Stomach (tissue), 8 donors: ENCODE measurements at regions not wholly inside any gene's neighbourhood (a gene's known extent, or its start where the extent isn't known, plus 50 kb on each side); places are given as distances from the start of the nearest gene placed in this dataset.

Source experiments
- DNase-seq, 2 donors: peaks; one replicate each; pipeline versions ENCODE4 v3.0.0 to v3.0.0-alpha.2; 2013 to 2019
- H3K27ac ChIP-seq, 5 donors: fragments of 200-600 bp in 4 of 5; sonication (generic) in 4 of 5; one replicate each; pipeline ENCODE4 v1.5.1; 2013 to 2019; ENCODE audit warnings: mild to moderate bottlenecking in 1 of 5, moderate library complexity in 1 of 5
- H3K27me3 ChIP-seq, 3 donors: fragments of 200-600 bp; sonication (generic); one replicate each; pipeline ENCODE4 v1.5.1; 2017 to 2019; ENCODE audit warnings: mixed run types in 1 of 3
- H3K36me3 ChIP-seq, 4 donors: fragments of 200-600 bp; sonication (generic); 1 replicate in 3 of 4; 2 replicates in 1 of 4; pipeline ENCODE4 v1.5.1; 2016 to 2019
- H3K4me1 ChIP-seq, 4 donors: fragments of 200-600 bp; sonication (generic); one replicate each; pipeline ENCODE4 v1.5.1; 2016 to 2019
- H3K4me3 ChIP-seq, 4 donors: fragments of 200-600 bp; sonication (generic) in 3 of 4; one replicate each; pipeline ENCODE4 v1.5.1; 2016 to 2019; ENCODE audit warnings: mild to moderate bottlenecking in 1 of 4
- H3K9me3 ChIP-seq, 4 donors: fragments of 200-600 bp; sonication (generic); one replicate each; pipeline ENCODE4 v1.5.1; 2016 to 2019
- EP300 ChIP-seq: sonication (generic); formaldehyde crosslinking; IDR thresholded peaks from one replicate; pipeline ENCODE4 v1.6.1; 2017; ENCODE audit warnings: antibody characterized with exemption
- POLR2A ChIP-seq, 4 donors: fragments of 450-650 bp; IDR thresholded peaks; one replicate each; pipeline ENCODE4 v1.6.1; 2016; ENCODE audit warnings: antibody characterized with exemption in 4 of 4, control low read depth in 2 of 4, mild to moderate bottlenecking in 1 of 4, moderate library complexity in 1 of 4
- POLR2AphosphoS5 ChIP-seq, 3 donors: sonication (generic); formaldehyde crosslinking; IDR thresholded peaks; one replicate each; pipeline ENCODE4 v1.6.1; 2016; ENCODE audit warnings: antibody characterized with exemption in 3 of 3
- WGBS, 5 donors: extraction: QIAGEN DNeasy Blood & Tissue Kit in 3 of 5; methylation state at CpG; one replicate each; pipeline versions ENCODE4 v1.1.5 to v1.1.7; 2013 to 2018; 5-methylcytosine and 5-hydroxymethylcytosine counted together
- intact Hi-C: fragments of 100-400 bp; cut with DNase I; formaldehyde crosslinking; loops from one replicate; pipeline ENCODE4 v1.15.1; 2023; ENCODE audit warnings: low total_unique reads
- TF ChIP-seq, protein P1 (sequence below), 7 experiments: fragments of 450-650 bp in 4 of 7; fragments of 200-600 bp in 3 of 7; sonication (generic) in 3 of 7; IDR thresholded peaks; one replicate each; pipeline ENCODE4 v1.5.1; 2016 to 2019; ENCODE audit warnings: antibody characterized with exemption in 7 of 7, control low read depth in 2 of 7, mild to moderate bottlenecking in 1 of 7
- donor health status: healthy with polysubstance abuse.
- donor health status: Bipolar disorder and iron deficiency.
- donor health status: healthy.

DNA sequence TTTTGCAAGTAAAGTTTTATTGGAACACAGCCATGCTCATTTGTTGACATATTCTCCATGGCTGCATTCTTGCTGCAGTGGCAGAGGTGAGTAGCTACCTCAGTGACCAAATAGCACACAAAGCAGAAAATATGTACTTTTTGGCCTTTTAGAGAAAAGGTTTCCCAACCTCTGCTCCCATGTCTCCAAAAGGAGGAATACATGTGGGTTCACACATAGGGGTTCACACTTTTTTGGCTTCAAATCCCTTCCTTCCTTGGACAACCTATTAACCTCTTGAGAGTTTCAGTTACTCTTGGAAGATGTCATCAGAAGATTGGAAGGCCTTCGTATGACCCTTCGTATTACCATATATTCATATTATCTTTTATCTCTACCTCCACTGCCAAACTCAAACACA, 285.1 kb upstream of the TUT7 start:
- WGBS, 5 donors: 72 to 88% (median 83%) methylated on average over 2 of the region's 2 CpGs

DNA sequence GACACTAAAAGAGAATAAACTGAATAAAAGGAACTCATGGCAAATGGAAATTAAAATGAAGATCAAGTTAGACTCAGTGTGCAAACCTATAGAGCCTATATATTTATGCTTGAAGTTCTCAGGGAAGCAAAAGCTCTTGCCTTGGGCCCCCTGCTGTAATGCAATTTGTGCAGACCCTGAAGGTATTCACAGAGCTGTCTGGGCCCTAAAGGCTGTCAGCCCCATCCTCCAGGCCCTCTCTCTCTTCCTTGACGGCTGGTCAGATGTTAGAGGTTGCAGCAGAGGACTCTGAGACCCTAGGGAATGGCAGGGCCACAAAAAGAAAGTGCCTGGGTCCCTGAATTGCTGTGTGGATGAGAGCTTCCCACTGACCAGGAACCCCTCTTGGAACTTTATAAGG, 283.9 kb upstream of the TUT7 start:
- Histone ChIP-seq H3K9me3 (no peaks in the 10 kb centered on the region), H3K4me3 (no peak overlapping the region), H3K36me3 (no peaks in the 10 kb centered on the region), H3K27me3 (no peaks in the 10 kb centered on the region), H3K4me1 (peaks cover 0 to 15% (median 11%) of the 10 kb centered on the region in 4 donors), H3K27ac (no peak overlapping the region)
- no peak for TF ChIP-seq POLR2A (IDR thresholded peaks at IDR 0.05)
- TF ChIP-seq, protein P1, sequence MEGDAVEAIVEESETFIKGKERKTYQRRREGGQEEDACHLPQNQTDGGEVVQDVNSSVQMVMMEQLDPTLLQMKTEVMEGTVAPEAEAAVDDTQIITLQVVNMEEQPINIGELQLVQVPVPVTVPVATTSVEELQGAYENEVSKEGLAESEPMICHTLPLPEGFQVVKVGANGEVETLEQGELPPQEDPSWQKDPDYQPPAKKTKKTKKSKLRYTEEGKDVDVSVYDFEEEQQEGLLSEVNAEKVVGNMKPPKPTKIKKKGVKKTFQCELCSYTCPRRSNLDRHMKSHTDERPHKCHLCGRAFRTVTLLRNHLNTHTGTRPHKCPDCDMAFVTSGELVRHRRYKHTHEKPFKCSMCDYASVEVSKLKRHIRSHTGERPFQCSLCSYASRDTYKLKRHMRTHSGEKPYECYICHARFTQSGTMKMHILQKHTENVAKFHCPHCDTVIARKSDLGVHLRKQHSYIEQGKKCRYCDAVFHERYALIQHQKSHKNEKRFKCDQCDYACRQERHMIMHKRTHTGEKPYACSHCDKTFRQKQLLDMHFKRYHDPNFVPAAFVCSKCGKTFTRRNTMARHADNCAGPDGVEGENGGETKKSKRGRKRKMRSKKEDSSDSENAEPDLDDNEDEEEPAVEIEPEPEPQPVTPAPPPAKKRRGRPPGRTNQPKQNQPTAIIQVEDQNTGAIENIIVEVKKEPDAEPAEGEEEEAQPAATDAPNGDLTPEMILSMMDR (IDR thresholded peaks at IDR 0.05): no peak
- TF ChIP-seq EP300: no peak
- TF ChIP-seq POLR2AphosphoS5 (IDR thresholded peaks at IDR 0.05): no peak
- intact Hi-C loops: no loop called here
- no peak for DNase-seq
- WGBS, 5 donors: 92 to 100% (median 100%) methylated on average over 1 of the region's 1 CpG

More for the DNA sequence above, 285.1 kb upstream of the TUT7 start:
- Histone ChIP-seq H3K36me3 (no peaks in the 10 kb centered on the region), H3K9me3 (no peaks in the 10 kb centered on the region), H3K4me3 (no peak overlapping the region), H3K27ac (no peak overlapping the region), H3K27me3 (no peaks in the 10 kb centered on the region), H3K4me1 (peaks cover 0 to 15% (median 11%) of the 10 kb centered on the region in 4 donors)
- TF ChIP-seq POLR2A (IDR thresholded peaks at IDR 0.05) (no peak), EP300 (no peak), POLR2AphosphoS5 (IDR thresholded peaks at IDR 0.05) (no peak)
- TF ChIP-seq, protein P1 (IDR thresholded peaks at IDR 0.05): no peak
- intact Hi-C loops: no loop called here
- no peak for DNase-seq

DNA sequence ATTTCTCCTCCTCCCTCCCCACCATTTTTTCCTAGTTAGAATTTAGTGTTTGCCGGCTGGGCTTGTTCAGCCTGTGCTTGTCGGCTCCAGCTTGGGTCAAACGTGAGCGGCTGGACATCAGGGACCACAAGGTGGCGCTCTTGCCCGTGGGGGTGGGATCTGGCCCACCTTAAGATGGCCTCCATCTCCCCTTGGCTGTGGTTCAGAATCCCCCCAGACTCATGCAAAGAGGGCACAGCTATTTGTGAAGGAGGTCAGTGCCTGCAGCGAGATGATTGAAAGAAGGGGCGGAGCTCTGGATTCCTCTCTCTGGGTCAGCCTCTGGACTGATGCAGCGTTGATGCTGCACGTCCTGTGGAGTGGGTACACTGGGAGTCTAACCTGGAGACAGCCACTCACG, 283.3 kb upstream of the TUT7 start:
- DNase-seq: peak; percentile 27 to 82
- Histone ChIP-seq H3K27me3 (no peaks in the 10 kb centered on the region), H3K9me3 (no peaks in the 10 kb centered on the region), H3K4me3 (no peak overlapping the region), H3K4me1 (peaks cover 0 to 15% (median 11%) of the 10 kb centered on the region in 4 donors), H3K36me3 (no peaks in the 10 kb centered on the region), H3K27ac (no peak overlapping the region)
- TF ChIP-seq POLR2A (IDR thresholded peaks at IDR 0.05): no peak
- TF ChIP-seq, protein P1 (IDR thresholded peaks at IDR 0.05): peak in 4 of 7 experiments; percentile 10 to 49 (median 36)
- intact Hi-C loops: no loop called here
- WGBS, 5 donors: 31 to 39% (median 36%) methylated on average over 10 to 11 of the region's 11 CpGs

DNA sequence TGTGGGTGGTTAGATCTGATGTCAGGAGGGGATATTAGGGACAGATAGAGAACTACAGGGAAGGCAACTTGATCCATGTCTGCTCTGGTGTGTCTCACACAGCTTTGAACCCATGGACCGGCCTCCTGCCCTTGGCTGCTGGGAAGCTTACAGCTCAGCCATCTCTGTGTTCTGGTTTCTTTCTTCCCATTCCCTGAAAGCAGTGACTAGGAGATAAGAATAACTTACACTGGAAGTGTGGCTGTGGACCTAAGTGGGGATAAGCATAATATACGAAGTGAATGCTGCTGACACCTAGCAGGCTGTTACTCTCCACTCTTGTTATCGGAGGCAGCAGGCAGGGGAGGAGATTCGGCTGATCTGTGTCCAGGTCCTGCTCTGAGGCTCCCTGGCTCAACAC, 282.3 kb upstream of the TUT7 start:
- DNase-seq: no peak
- H3K4me1 ChIP-seq: peaks cover 0 to 15% (median 11%) of the 10 kb centered on the region in 4 donors
- no peak overlapping the region for H3K4me3 ChIP-seq
- no peaks in the 10 kb centered on the region for H3K27me3 ChIP-seq
- H3K27ac ChIP-seq: no peak overlapping the region
- no peaks in the 10 kb centered on the region for H3K9me3 ChIP-seq
- intact Hi-C loops: no loop called here
- WGBS, 5 donors: 72 to 86% (median 80%) methylated on average over 4 of the region's 4 CpGs
- H3K36me3 ChIP-seq: no peaks in the 10 kb centered on the region
- TF ChIP-seq POLR2A (IDR thresholded peaks at IDR 0.05): no peak
- no peak for TF ChIP-seq EP300
- TF ChIP-seq POLR2AphosphoS5 (IDR thresholded peaks at IDR 0.05): no peak
- TF ChIP-seq, protein P1 (IDR thresholded peaks at IDR 0.05): no peak
